ENCODE measurements at regions not wholly inside any gene's neighbourhood (a gene's known extent, or its start where the extent isn't known, plus 50 kb on each side); places are given as distances from the start of the nearest gene placed in this dataset.

GRCh38 chrX:114073926-114074325 lies 510.0 kb upstream of the HTR2C start:
- Mint-ChIP-seq H3K4me1 (no peaks in the 10 kb centered on the region), H3K27ac (no peak overlapping the region), H3K9me3 (no peaks in the 10 kb centered on the region), H3K4me3 (no peak overlapping the region), H3K36me3 (no peaks in the 10 kb centered on the region), H3K27me3 (ENCODE audit: low read depth in 2 of 2) (no peaks in the 10 kb centered on the region)
- no peak for TF ChIP-seq CTCF (IDR thresholded peaks at IDR 0.05)
- Histone ChIP-seq H3K4me3 (ENCODE audit: low read length) (no peak overlapping the region), H3K9me3 (ENCODE audit: control insufficient read depth, insufficient read depth, low read length) (no peaks in the 10 kb centered on the region), H3K27me3 (ENCODE audit: control insufficient read depth, insufficient read depth, low read length) (no peaks in the 10 kb centered on the region), H3K27ac (ENCODE audit: low read length) (no peak overlapping the region), H3K4me1 (ENCODE audit: control insufficient read depth, insufficient read depth, low read length) (no peaks in the 10 kb centered on the region), H3K36me3 (ENCODE audit: control insufficient read depth, insufficient read depth, low read length) (no peaks in the 10 kb centered on the region)
- WGBS (ENCODE audit: insufficient coverage): 17% methylated on average over 2 of the region's 3 CpGs
- intact Hi-C loops (cut with micrococcal nuclease): no loop called here
- no peak for DNase-seq
- ATAC-seq: no peak

GRCh38 chrX:114071412-114071811 lies 512.5 kb upstream of the HTR2C start:
- Histone ChIP-seq H3K4me1 (ENCODE audit: control insufficient read depth, insufficient read depth, low read length) (no peaks in the 10 kb centered on the region), H3K36me3 (ENCODE audit: control insufficient read depth, insufficient read depth, low read length) (no peaks in the 10 kb centered on the region), H3K4me3 (ENCODE audit: low read length) (no peak overlapping the region), H3K27me3 (ENCODE audit: control insufficient read depth, insufficient read depth, low read length) (no peaks in the 10 kb centered on the region), H3K9me3 (ENCODE audit: control insufficient read depth, insufficient read depth, low read length) (no peaks in the 10 kb centered on the region), H3K27ac (ENCODE audit: low read length) (no peak overlapping the region)
- WGBS (ENCODE audit: insufficient coverage): 89% methylated on average over 5 of the region's 5 CpGs
- Mint-ChIP-seq H3K4me1 (no peaks in the 10 kb centered on the region), H3K36me3 (no peaks in the 10 kb centered on the region), H3K9me3 (no peaks in the 10 kb centered on the region), H3K27ac (no peak overlapping the region), H3K27me3 (ENCODE audit: low read depth in 2 of 2) (no peaks in the 10 kb centered on the region), H3K4me3 (no peak overlapping the region)
- no peak for TF ChIP-seq CTCF (IDR thresholded peaks at IDR 0.05)
- no peak for DNase-seq
- intact Hi-C loops (cut with micrococcal nuclease): no loop called here
- ATAC-seq: no peak

GRCh38 chrX:114065577-114066223 lies 518.2 kb upstream of the HTR2C start:
- Mint-ChIP-seq H3K27ac (no peak overlapping the region), H3K27me3 (ENCODE audit: low read depth in 2 of 2) (no peaks in the 10 kb centered on the region), H3K9me3 (peaks cover 0 to 2% of the 10 kb centered on the region in 2 donors), H3K4me1 (no peaks in the 10 kb centered on the region), H3K4me3 (no peak overlapping the region), H3K36me3 (no peaks in the 10 kb centered on the region)
- no peaks in the 10 kb centered on the region for H3K36me3 ChIP-seq (ENCODE audit: control insufficient read depth, insufficient read depth, low read length)
- 88% methylated on average over 1 of the region's 4 CpGs for WGBS (ENCODE audit: insufficient coverage)
- H3K27ac ChIP-seq (ENCODE audit: low read length): no peak overlapping the region
- DNase-seq: no peak
- no peak for ATAC-seq
- intact Hi-C loops (cut with micrococcal nuclease): loop anchor here (10.0 kb wide), 1 partner anchor 859 kb away; no protein-coding TSS in a partner anchor
- H3K27me3 ChIP-seq (ENCODE audit: control insufficient read depth, insufficient read depth, low read length): no peaks in the 10 kb centered on the region
- no peak for TF ChIP-seq CTCF (IDR thresholded peaks at IDR 0.05)
- H3K4me1 ChIP-seq (ENCODE audit: control insufficient read depth, insufficient read depth, low read length): no peaks in the 10 kb centered on the region
- H3K9me3 ChIP-seq (ENCODE audit: control insufficient read depth, insufficient read depth, low read length): no peaks in the 10 kb centered on the region
- H3K4me3 ChIP-seq (ENCODE audit: low read length): no peak overlapping the region

- H3K27me3 ChIP-seq (ENCODE audit: control insufficient read depth, insufficient read depth, low read length): no peaks in the 10 kb centered on the region
- intact Hi-C loops (cut with micrococcal nuclease): loop anchor here (10.0 kb wide), 1 partner anchor 864 kb away; no protein-coding TSS in a partner anchor
- H3K4me3 ChIP-seq (ENCODE audit: low read length): no peak overlapping the region
- H3K4me1 ChIP-seq (ENCODE audit: control insufficient read depth, insufficient read depth, low read length): no peaks in the 10 kb centered on the region
- no peak for DNase-seq
- Mint-ChIP-seq H3K4me1 (no peaks in the 10 kb centered on the region), H3K9me3 (peaks cover 0 to 2% of the 10 kb centered on the region in 2 donors), H3K4me3 (no peak overlapping the region), H3K27ac (no peak overlapping the region), H3K36me3 (no peaks in the 10 kb centered on the region), H3K27me3 (ENCODE audit: low read depth in 2 of 2) (no peaks in the 10 kb centered on the region)
- ATAC-seq: no peak
- H3K36me3 ChIP-seq (ENCODE audit: control insufficient read depth, insufficient read depth, low read length): no peaks in the 10 kb centered on the region
- H3K9me3 ChIP-seq (ENCODE audit: control insufficient read depth, insufficient read depth, low read length): no peaks in the 10 kb centered on the region
- H3K27ac ChIP-seq (ENCODE audit: low read length): no peak overlapping the region
- no peak for TF ChIP-seq CTCF (IDR thresholded peaks at IDR 0.05)
Measured at GRCh38 chrX:114061226-114061625, 522.7 kb upstream of the HTR2C start.

Data from natural killer cell (primary cell).